Gastrocnemius medialis (tissue), 4 donors: ENCODE measurements at regions not wholly inside any gene's neighbourhood (a gene's known extent, or its start where the extent isn't known, plus 50 kb on each side); places are given as distances from the start of the nearest gene placed in this dataset.

ENCODE experiments used
- CTCF ChIP-seq, 5 experiments: fragments of 450-650 bp in 3 of 5; fragments of 200-600 bp in 2 of 5; sonication (generic) in 2 of 5; IDR thresholded peaks in 4 of 5; conservative IDR thresholded peaks in 1 of 5; 1 replicate in 4 of 5; 2 replicates in 1 of 5; pipeline ENCODE4 v1.5.1; 2016 to 2019; ENCODE audit warnings: antibody characterized with exemption in 5 of 5, mild to moderate bottlenecking in 3 of 5, moderate library complexity in 3 of 5
- POLR2A ChIP-seq, 2 donors: fragments of 450-650 bp; IDR thresholded peaks; one replicate each; pipeline ENCODE4 v1.6.1; 2017; ENCODE audit warnings: antibody characterized with exemption in 2 of 2, mild to moderate bottlenecking in 2 of 2, moderate library complexity in 2 of 2

- TF ChIP-seq CTCF (IDR thresholded peaks at IDR 0.05 in 4 of 5, conservative IDR thresholded peaks at IDR 0.05 in 1 of 5) (no peak), POLR2A (IDR thresholded peaks at IDR 0.05) (no peak)
Measured at GRCh38 chr10:104563051-104563450, 78.0 kb upstream of the SORCS3 start.
